ENCODE measurements at regions not wholly inside any gene's neighbourhood (a gene's known extent, or its start where the extent isn't known, plus 50 kb on each side); places are given as distances from the start of the nearest gene placed in this dataset.

DNA sequence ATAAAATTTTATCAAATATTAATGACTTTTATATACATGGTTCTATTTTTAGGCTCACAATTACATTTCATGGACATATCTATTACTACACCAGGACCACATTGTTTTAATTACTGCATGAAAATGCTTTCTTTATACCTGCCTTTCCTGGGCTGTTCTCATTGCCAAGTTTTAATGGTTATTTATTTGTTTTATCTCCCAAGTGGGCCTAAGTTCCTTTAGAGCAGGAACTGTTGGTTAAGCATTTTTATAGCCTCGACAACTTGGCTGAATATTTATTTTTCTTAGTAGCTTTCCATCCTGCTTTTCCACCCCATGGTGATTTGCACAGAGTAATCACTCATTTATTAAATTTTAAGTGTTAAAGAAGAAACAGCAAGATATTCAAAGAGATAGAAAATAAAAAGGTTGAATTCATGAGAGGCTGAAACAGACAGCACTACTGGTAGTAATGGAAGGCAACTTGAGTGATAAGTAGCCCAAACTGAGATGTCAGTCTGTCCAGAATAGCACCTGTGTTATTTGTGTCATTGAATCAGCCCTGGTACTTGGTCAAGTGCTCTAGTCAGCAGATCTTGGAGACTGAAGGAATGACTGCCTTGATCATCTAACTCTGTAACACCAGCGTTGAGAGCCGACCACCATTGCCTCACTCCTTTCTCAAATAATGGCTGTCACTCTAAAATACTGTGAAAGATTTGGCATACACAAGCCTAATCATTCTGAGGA lies 119.1 kb upstream of the EGLN3 start:
- TF ChIP-seq GATA2 (IDR thresholded peaks at IDR 0.05; ENCODE audit: low read depth, low read length) (no peak), GATA3 (IDR thresholded peaks at IDR 0.05; ENCODE audit: low read depth, low read length) (no peak)

Measured in SH-SY5Y (cell line).